ENCODE measurements at regions not wholly inside any gene's neighbourhood (a gene's known extent, or its start where the extent isn't known, plus 50 kb on each side); places are given as distances from the start of the nearest gene placed in this dataset.

DNA sequence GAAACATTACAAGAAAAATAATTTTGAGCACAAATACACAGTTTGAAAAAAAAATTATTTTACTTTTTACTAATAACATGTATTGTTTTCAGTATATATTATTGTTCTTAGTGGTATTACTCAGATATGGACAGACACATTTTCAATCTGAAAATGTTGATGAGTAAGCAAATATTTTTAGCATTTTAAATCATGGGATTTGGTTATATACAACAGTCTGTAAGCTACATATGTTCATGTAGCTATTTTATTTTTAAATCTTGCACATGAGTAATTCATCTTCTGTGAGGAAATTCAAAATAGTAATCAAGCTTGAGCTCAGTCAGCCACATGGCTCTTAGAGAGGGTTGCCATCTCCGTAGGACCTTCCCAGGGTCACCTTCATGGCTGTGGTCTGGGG lies 471.9 kb downstream of the QKI start:
- H3K27ac ChIP-seq (ENCODE audit: low read depth, low read length) = no peak overlapping the region
- H3K79me2 ChIP-seq (ENCODE audit: insufficient read depth, low read length) = no peaks in the 10 kb centered on the region
- POLR2A ChIA-PET = no interaction called here
- CTCF ChIA-PET = no interaction called here
- no peaks in the 10 kb centered on the region for H4K20me1 ChIP-seq (ENCODE audit: insufficient read depth)
- TF ChIP-seq SIN3A (IDR thresholded peaks at IDR 0.05; ENCODE audit: low read depth) = no peak
- no peak for TF ChIP-seq POLR2AphosphoS5 (IDR thresholded peaks at IDR 0.05; ENCODE audit: low read depth, low read length)
- TF ChIP-seq, protein P1, sequence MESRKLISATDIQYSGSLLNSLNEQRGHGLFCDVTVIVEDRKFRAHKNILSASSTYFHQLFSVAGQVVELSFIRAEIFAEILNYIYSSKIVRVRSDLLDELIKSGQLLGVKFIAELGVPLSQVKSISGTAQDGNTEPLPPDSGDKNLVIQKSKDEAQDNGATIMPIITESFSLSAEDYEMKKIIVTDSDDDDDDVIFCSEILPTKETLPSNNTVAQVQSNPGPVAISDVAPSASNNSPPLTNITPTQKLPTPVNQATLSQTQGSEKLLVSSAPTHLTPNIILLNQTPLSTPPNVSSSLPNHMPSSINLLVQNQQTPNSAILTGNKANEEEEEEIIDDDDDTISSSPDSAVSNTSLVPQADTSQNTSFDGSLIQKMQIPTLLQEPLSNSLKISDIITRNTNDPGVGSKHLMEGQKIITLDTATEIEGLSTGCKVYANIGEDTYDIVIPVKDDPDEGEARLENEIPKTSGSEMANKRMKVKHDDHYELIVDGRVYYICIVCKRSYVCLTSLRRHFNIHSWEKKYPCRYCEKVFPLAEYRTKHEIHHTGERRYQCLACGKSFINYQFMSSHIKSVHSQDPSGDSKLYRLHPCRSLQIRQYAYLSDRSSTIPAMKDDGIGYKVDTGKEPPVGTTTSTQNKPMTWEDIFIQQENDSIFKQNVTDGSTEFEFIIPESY (IDR thresholded peaks at IDR 0.05; ENCODE audit: extremely low read depth, insufficient replicate concordance, low read length) = no peak
- no peak for TF ChIP-seq YY1 (IDR thresholded peaks at IDR 0.05; ENCODE audit: extremely low read depth, insufficient replicate concordance, low read depth, low read length)
- TF ChIP-seq SP1 (IDR thresholded peaks at IDR 0.05; ENCODE audit: low read depth) = no peak
- no peak for TF ChIP-seq SRF (IDR thresholded peaks at IDR 0.05; ENCODE audit: low read depth)
- no peak for TF ChIP-seq ZFX (IDR thresholded peaks at IDR 0.05)
- RAD21 ChIA-PET (ENCODE audit: low non-redundant PET in 1 of 2, low total read pairs in 2 of 2, uncharacterized antibody in 2 of 2, unreplicated experiment in 2 of 2) = no interaction called here
- H3K4me3 ChIP-seq (replicated peaks in 1 of 2; ENCODE audit: low read depth in 1 of 2, low read length in 2 of 2) = no peak overlapping the region
- H3K4me1 ChIP-seq (ENCODE audit: control insufficient read depth in 1 of 2, insufficient read depth in 2 of 2, low read length in 2 of 2) = no peaks in the 10 kb centered on the region
- H3K9me3 ChIP-seq (ENCODE audit: control insufficient read depth in 1 of 2, insufficient read depth in 1 of 2, low read depth in 1 of 2, low read length in 2 of 2) = no peaks in the 10 kb centered on the region
- no peaks in the 10 kb centered on the region; the same call in 1 of the 2 replicates for H3K27me3 ChIP-seq (ENCODE audit: insufficient read depth, low read length)
- H3K36me3 ChIP-seq (ENCODE audit: control insufficient read depth in 1 of 2, insufficient read depth in 2 of 2, low read length in 2 of 2) = no peaks in the 10 kb centered on the region
- DNase-seq (ENCODE audit: low read depth, low spot score) = no peak
- ATAC-seq = no peak
- BruUV-seq (replicated peaks) = no TSS peak
- no peaks in the 10 kb centered on the region for H3K9me2 ChIP-seq (ENCODE audit: insufficient read depth)
- no peak overlapping the region for H3K4me2 ChIP-seq (ENCODE audit: low read length)
- no peak overlapping the region for H3K9ac ChIP-seq (ENCODE audit: low read length)
- no peak overlapping the region for H2AFZ ChIP-seq (ENCODE audit: low read depth, low read length, poor library complexity, severe bottlenecking)
- intact Hi-C loops (cut with micrococcal nuclease) = no loop called here

DNA sequence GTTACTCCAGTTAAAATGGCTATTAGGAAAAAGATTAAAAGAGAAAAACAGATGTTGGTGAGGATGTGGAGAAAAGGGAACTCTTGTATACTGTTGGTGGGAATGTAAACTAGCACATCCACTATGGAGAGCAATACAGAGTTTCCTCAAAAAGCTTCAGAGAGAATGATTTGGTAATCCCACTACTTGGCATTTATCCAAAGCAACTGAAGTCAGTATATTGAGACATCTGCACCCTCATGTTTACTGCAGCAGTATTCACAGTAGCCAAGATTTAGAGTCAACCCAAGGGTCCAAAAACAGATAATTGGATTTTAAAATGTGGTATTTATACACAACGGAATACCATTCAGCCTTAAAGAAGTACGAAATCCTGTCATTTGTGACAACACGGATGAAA lies 469.5 kb downstream of the QKI start:
- Histone ChIP-seq H2AFZ (ENCODE audit: low read depth, low read length, poor library complexity, severe bottlenecking) (no peak overlapping the region), H3K27ac (ENCODE audit: low read depth, low read length) (no peak overlapping the region), H3K27me3 (ENCODE audit: insufficient read depth, low read length) (no peaks in the 10 kb centered on the region; the same call in 1 of the 2 replicates), H4K20me1 (ENCODE audit: insufficient read depth) (no peaks in the 10 kb centered on the region), H3K9me3 (ENCODE audit: control insufficient read depth in 1 of 2, insufficient read depth in 1 of 2, low read depth in 1 of 2, low read length in 2 of 2) (no peaks in the 10 kb centered on the region), H3K4me3 (replicated peaks in 1 of 2; ENCODE audit: low read depth in 1 of 2, low read length in 2 of 2) (no peak overlapping the region), H3K4me1 (ENCODE audit: control insufficient read depth in 1 of 2, insufficient read depth in 2 of 2, low read length in 2 of 2) (no peaks in the 10 kb centered on the region), H3K4me2 (ENCODE audit: low read length) (no peak overlapping the region), H3K36me3 (ENCODE audit: control insufficient read depth in 1 of 2, insufficient read depth in 2 of 2, low read length in 2 of 2) (no peaks in the 10 kb centered on the region), H3K79me2 (ENCODE audit: insufficient read depth, low read length) (no peaks in the 10 kb centered on the region), H3K9me2 (ENCODE audit: insufficient read depth) (no peaks in the 10 kb centered on the region), H3K9ac (ENCODE audit: low read length) (no peak overlapping the region)
- intact Hi-C loops (cut with micrococcal nuclease) = no loop called here
- BruUV-seq (replicated peaks) = no TSS peak
- CTCF ChIA-PET = no interaction called here
- DNase-seq (ENCODE audit: low read depth, low spot score) = no peak
- POLR2A ChIA-PET = no interaction called here
- no peak for ATAC-seq
- RAD21 ChIA-PET (ENCODE audit: low non-redundant PET in 1 of 2, low total read pairs in 2 of 2, uncharacterized antibody in 2 of 2, unreplicated experiment in 2 of 2) = no interaction called here
- TF ChIP-seq RAD21 (IDR thresholded peaks at IDR 0.05; ENCODE audit: low read depth) = no peak
- TF ChIP-seq, protein P1 (IDR thresholded peaks at IDR 0.05; ENCODE audit: extremely low read depth, insufficient replicate concordance, low read length) = no peak
- no peak for TF ChIP-seq EZH2 (IDR thresholded peaks at IDR 0.05)
- no peak for TF ChIP-seq EGR1 (IDR thresholded peaks at IDR 0.05; ENCODE audit: low read depth)
- TF ChIP-seq EZH2phosphoT487 (IDR thresholded peaks at IDR 0.05; ENCODE audit: borderline replicate concordance) = no peak
- TF ChIP-seq, protein P2, sequence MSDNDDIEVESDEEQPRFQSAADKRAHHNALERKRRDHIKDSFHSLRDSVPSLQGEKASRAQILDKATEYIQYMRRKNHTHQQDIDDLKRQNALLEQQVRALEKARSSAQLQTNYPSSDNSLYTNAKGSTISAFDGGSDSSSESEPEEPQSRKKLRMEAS (IDR thresholded peaks at IDR 0.05) = no peak
- no peak for TF ChIP-seq TCF7L2 (IDR thresholded peaks at IDR 0.05; ENCODE audit: borderline replicate concordance, extremely low read depth, insufficient read depth, insufficient read length)
- TF ChIP-seq, protein P3, sequence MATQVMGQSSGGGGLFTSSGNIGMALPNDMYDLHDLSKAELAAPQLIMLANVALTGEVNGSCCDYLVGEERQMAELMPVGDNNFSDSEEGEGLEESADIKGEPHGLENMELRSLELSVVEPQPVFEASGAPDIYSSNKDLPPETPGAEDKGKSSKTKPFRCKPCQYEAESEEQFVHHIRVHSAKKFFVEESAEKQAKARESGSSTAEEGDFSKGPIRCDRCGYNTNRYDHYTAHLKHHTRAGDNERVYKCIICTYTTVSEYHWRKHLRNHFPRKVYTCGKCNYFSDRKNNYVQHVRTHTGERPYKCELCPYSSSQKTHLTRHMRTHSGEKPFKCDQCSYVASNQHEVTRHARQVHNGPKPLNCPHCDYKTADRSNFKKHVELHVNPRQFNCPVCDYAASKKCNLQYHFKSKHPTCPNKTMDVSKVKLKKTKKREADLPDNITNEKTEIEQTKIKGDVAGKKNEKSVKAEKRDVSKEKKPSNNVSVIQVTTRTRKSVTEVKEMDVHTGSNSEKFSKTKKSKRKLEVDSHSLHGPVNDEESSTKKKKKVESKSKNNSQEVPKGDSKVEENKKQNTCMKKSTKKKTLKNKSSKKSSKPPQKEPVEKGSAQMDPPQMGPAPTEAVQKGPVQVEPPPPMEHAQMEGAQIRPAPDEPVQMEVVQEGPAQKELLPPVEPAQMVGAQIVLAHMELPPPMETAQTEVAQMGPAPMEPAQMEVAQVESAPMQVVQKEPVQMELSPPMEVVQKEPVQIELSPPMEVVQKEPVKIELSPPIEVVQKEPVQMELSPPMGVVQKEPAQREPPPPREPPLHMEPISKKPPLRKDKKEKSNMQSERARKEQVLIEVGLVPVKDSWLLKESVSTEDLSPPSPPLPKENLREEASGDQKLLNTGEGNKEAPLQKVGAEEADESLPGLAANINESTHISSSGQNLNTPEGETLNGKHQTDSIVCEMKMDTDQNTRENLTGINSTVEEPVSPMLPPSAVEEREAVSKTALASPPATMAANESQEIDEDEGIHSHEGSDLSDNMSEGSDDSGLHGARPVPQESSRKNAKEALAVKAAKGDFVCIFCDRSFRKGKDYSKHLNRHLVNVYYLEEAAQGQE (IDR thresholded peaks at IDR 0.05; ENCODE audit: low read depth) = no peak
